HCT116 (cell line): ENCODE measurements at regions not wholly inside any gene's neighbourhood (a gene's known extent, or its start where the extent isn't known, plus 50 kb on each side); places are given as distances from the start of the nearest gene placed in this dataset.

Experiments
- ATAC-seq: fragments of 200-7000 bp; cut with Tn5 transposase; 2 replicates; pipeline ENCODE4 v1.9.1; 2020; ENCODE audit warnings: mild to moderate bottlenecking, moderate library complexity
- BruUV-seq: library from RNA; stranded (reverse); fragments of 400-500 nt; replicated peaks from 2 replicates; lab custom pipeline; 2021; lab: Mats Ljungman, UMichigan
- CTCF ChIA-PET: fragments of 300-600 bp; sonication (Branson Sonifier 250); formaldehyde crosslinking; loops from one replicate; lab custom pipeline; 2021; ENCODE audit warnings: antibody characterized with exemption; lab: Charles Lee
- POLR2A ChIA-PET: fragments of 300-600, 350-600 bp; sonication (Branson Sonifier 250); formaldehyde crosslinking; loops from one replicate; lab custom pipeline; 2021; ENCODE audit warnings: antibody characterized with exemption; lab: Charles Lee
- RAD21 ChIA-PET, 2 experiments: fragments of 300-600 bp; sonication (Branson Sonifier 250); formaldehyde crosslinking; loops; one replicate each; lab custom pipeline; 2023; ENCODE audit warnings: low total read pairs in 2 of 2; ENCODE audit not compliant: uncharacterized antibody in 2 of 2, unreplicated experiment in 2 of 2, low non-redundant PET in 1 of 2; lab: Charles Lee
- DNase-seq: peaks from one replicate; pipeline ENCODE4 v3.0.0-alpha.2; 2010; ENCODE audit warnings: low read depth, low spot score
- H2AFZ ChIP-seq: fragments of 200-600 bp; shearing (Covaris generic), sonication (generic); 2 replicates; pipeline ENCODE4 v1.6.1; 2017; ENCODE audit warnings: low read depth, mixed run types, mixed read lengths, antibody characterized with exemption, low read length; ENCODE audit not compliant: poor library complexity, severe bottlenecking
- H3K27ac ChIP-seq: 2 replicates; pipeline ENCODE4 v1.5.1; 2012; ENCODE audit warnings: low read depth, low read length
- H3K27me3 ChIP-seq: fragments of 200-600 bp; sonication (generic); 2 replicates; pipeline ENCODE4 v1.6.1; 2016; ENCODE audit warnings: mixed run types, low read length, mixed read lengths; ENCODE audit not compliant: insufficient read depth
- H3K36me3 ChIP-seq, 2 experiments: fragments of 200-500 bp in 1 of 2; fragments of 200-600 bp in 1 of 2; sonication (Bioruptor generic) in 1 of 2; sonication (generic) in 1 of 2; 2 replicates each; pipeline versions ENCODE4 v1.5.1 to v1.6.1; 2014 to 2016; ENCODE audit warnings: low read length in 2 of 2, inconsistent platforms in 1 of 2, mixed read lengths in 1 of 2, mixed run types in 1 of 2; ENCODE audit not compliant: insufficient read depth in 2 of 2, control insufficient read depth in 1 of 2
- H3K4me1 ChIP-seq, 2 experiments: fragments of 200-600 bp in 1 of 2; sonication (generic) in 1 of 2; 2 replicates each; pipeline versions ENCODE4 v1.5.1 to v1.6.1; 2012 to 2017; ENCODE audit warnings: low read length in 2 of 2, inconsistent platforms in 1 of 2, mild to moderate bottlenecking in 1 of 2, mixed read lengths in 1 of 2, mixed run types in 1 of 2, moderate library complexity in 1 of 2; ENCODE audit not compliant: insufficient read depth in 2 of 2, control insufficient read depth in 1 of 2
- H3K4me2 ChIP-seq: fragments of 200-600 bp; sonication (generic); 2 replicates; pipeline ENCODE4 v1.6.1; 2017; ENCODE audit warnings: mixed run types, low read length, mixed read lengths
- H3K4me3 ChIP-seq, 2 experiments: fragments of 200-600 bp in 1 of 2; sonication (generic) in 1 of 2; replicated peaks in 1 of 2; 2 replicates each; pipeline ENCODE4 v1.5.1; 2011 to 2016; ENCODE audit warnings: low read length in 2 of 2, control low read depth in 1 of 2, low read depth in 1 of 2, mild to moderate bottlenecking in 1 of 2, mixed read lengths in 1 of 2, mixed run types in 1 of 2
- H3K79me2 ChIP-seq: fragments of 200-600 bp; sonication (generic); 2 replicates; pipeline ENCODE4 v1.6.1; 2017; ENCODE audit warnings: mild to moderate bottlenecking, mixed run types, low read length, moderate library complexity, mixed read lengths; ENCODE audit not compliant: insufficient read depth
- H3K9ac ChIP-seq: fragments of 200-600 bp; sonication (generic); 2 replicates; pipeline ENCODE4 v1.6.1; 2016; ENCODE audit warnings: low read length, mixed read lengths
- H3K9me2 ChIP-seq: fragments of 200-600 bp; sonication (generic), shearing (Covaris generic); 2 replicates; pipeline ENCODE4 v1.6.1; 2017; ENCODE audit warnings: mixed run types, mild to moderate bottlenecking, moderate library complexity; ENCODE audit not compliant: insufficient read depth
- H3K9me3 ChIP-seq, 2 experiments: fragments of 200-500 bp in 1 of 2; fragments of 200-600 bp in 1 of 2; sonication (Bioruptor generic) in 1 of 2; sonication (generic) in 1 of 2; 2 replicates each; pipeline ENCODE4 v1.6.1; 2014 to 2017; ENCODE audit warnings: low read length in 2 of 2, mixed read lengths in 2 of 2, inconsistent platforms in 1 of 2, low read depth in 1 of 2, mild to moderate bottlenecking in 1 of 2, mixed run types in 1 of 2, moderate library complexity in 1 of 2; ENCODE audit not compliant: control insufficient read depth in 1 of 2, insufficient read depth in 1 of 2
- H4K20me1 ChIP-seq: fragments of 200-600 bp; sonication (generic), shearing (Covaris generic); 2 replicates; pipeline ENCODE4 v1.6.1; 2017; ENCODE audit warnings: mixed run types, mild to moderate bottlenecking, moderate library complexity; ENCODE audit not compliant: insufficient read depth
- CBX3 ChIP-seq: IDR thresholded peaks from 2 replicates; pipeline ENCODE4 v1.6.1; 2012; ENCODE audit warnings: low read depth
- CEBPB ChIP-seq: IDR thresholded peaks from 2 replicates; pipeline ENCODE4 v1.6.1; 2012; ENCODE audit warnings: low read depth
- EGR1 ChIP-seq: IDR thresholded peaks from 2 replicates; pipeline ENCODE4 v1.6.1; 2012; ENCODE audit warnings: low read depth
- ELF1 ChIP-seq: IDR thresholded peaks from 2 replicates; pipeline ENCODE4 v1.6.1; 2012; ENCODE audit warnings: low read depth, borderline replicate concordance
- POLR2A ChIP-seq: IDR thresholded peaks from 2 replicates; pipeline ENCODE4 v1.7.0; 2011; ENCODE audit warnings: borderline replicate concordance; ENCODE audit not compliant: insufficient read depth, insufficient read length; ENCODE audit errors: extremely low read depth
- POLR2AphosphoS5 ChIP-seq: IDR thresholded peaks from 2 replicates; pipeline ENCODE4 v1.6.1; 2011; ENCODE audit warnings: mild to moderate bottlenecking, low read depth, low read length, moderate library complexity
- SRF ChIP-seq: IDR thresholded peaks from 2 replicates; pipeline ENCODE4 v1.6.1; 2012; ENCODE audit warnings: low read depth
- YY1 ChIP-seq: IDR thresholded peaks from 2 replicates; pipeline ENCODE4 v1.6.1; 2011; ENCODE audit warnings: low read length, low read depth, moderate library complexity, mild to moderate bottlenecking; ENCODE audit not compliant: insufficient replicate concordance; ENCODE audit errors: extremely low read depth
- ZNF274 ChIP-seq: fragments of 200-500 bp; sonication (Bioruptor generic); IDR thresholded peaks from 2 replicates; pipeline ENCODE4 v1.6.1; 2014; ENCODE audit warnings: mild to moderate bottlenecking, low read depth, low read length, inconsistent platforms
- intact Hi-C: fragments of 100-400 bp; cut with micrococcal nuclease; formaldehyde crosslinking; loops from 2 replicates; pipeline ENCODE4 v1.10.0; 2022
- TF ChIP-seq, protein P1 (sequence below): IDR thresholded peaks from 2 replicates; pipeline ENCODE4 v1.6.1; 2012; ENCODE audit warnings: low read depth

DNA sequence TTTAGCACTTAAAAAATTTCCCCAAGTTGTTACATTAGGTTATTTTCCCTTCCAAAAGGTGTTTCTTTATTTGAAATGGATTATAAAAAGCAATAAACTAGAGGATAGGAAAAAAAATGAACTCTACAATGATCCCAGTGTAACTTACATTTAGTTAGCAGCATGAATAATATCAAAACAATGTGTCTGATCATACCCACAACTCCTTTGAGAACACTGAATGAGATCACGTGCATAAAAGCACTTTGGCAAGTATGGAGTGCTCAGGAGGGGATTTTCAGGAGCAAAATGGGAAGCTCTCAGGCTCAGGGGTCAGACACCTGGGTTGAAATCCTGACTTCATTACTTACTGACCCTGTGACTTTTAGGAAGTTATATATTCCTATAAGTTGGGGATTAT is 369.7 kb upstream of the PROX1 start:
- Histone ChIP-seq H3K79me2 (no peaks in the 10 kb centered on the region), H3K4me2 (no peak overlapping the region), H3K27me3 (0 out of 2 replicates have a peak, but pooled peaks cover 3% of the 10 kb centered on the region), H2AFZ (no peak overlapping the region), H3K9ac (no peak overlapping the region), H3K27ac (no peak overlapping the region), H3K36me3 (no peaks in the 10 kb centered on the region), H3K9me3 (no peaks in the 10 kb centered on the region), H3K4me3 (no peak overlapping the region), H3K9me2 (no peaks in the 10 kb centered on the region), H3K4me1 (no peaks in the 10 kb centered on the region), H4K20me1 (no peaks in the 10 kb centered on the region)
- CTCF ChIA-PET: no interaction called here
- ATAC-seq (no peak), DNase-seq (no peak)
- POLR2A ChIA-PET: no interaction called here
- no TSS peak for BruUV-seq
- TF ChIP-seq EGR1: no peak
- no peak for TF ChIP-seq ELF1
- no peak for TF ChIP-seq SRF
- no peak for TF ChIP-seq ZNF274
- TF ChIP-seq CBX3: no peak
- TF ChIP-seq, protein P1, sequence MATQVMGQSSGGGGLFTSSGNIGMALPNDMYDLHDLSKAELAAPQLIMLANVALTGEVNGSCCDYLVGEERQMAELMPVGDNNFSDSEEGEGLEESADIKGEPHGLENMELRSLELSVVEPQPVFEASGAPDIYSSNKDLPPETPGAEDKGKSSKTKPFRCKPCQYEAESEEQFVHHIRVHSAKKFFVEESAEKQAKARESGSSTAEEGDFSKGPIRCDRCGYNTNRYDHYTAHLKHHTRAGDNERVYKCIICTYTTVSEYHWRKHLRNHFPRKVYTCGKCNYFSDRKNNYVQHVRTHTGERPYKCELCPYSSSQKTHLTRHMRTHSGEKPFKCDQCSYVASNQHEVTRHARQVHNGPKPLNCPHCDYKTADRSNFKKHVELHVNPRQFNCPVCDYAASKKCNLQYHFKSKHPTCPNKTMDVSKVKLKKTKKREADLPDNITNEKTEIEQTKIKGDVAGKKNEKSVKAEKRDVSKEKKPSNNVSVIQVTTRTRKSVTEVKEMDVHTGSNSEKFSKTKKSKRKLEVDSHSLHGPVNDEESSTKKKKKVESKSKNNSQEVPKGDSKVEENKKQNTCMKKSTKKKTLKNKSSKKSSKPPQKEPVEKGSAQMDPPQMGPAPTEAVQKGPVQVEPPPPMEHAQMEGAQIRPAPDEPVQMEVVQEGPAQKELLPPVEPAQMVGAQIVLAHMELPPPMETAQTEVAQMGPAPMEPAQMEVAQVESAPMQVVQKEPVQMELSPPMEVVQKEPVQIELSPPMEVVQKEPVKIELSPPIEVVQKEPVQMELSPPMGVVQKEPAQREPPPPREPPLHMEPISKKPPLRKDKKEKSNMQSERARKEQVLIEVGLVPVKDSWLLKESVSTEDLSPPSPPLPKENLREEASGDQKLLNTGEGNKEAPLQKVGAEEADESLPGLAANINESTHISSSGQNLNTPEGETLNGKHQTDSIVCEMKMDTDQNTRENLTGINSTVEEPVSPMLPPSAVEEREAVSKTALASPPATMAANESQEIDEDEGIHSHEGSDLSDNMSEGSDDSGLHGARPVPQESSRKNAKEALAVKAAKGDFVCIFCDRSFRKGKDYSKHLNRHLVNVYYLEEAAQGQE: no peak
- TF ChIP-seq POLR2AphosphoS5: no peak
- TF ChIP-seq POLR2A: no peak
- no peak for TF ChIP-seq CEBPB
- TF ChIP-seq YY1: no peak
- RAD21 ChIA-PET: no interaction called here
- intact Hi-C loops: no loop called here
